PC-9 (cell line): ENCODE measurements at regions not wholly inside any gene's neighbourhood (a gene's known extent, or its start where the extent isn't known, plus 50 kb on each side); places are given as distances from the start of the nearest gene placed in this dataset.

Experiments used
- BruUV-seq: library from RNA; stranded (reverse); fragments of 400-500 nt; replicated peaks from 2 replicates; lab custom pipeline; 2021; lab: Mats Ljungman, UMichigan
- CTCF ChIA-PET: fragments of 300-600 bp; sonication (Branson Sonifier 250); formaldehyde crosslinking; loops from one replicate; lab custom pipeline; 2022; ENCODE audit warnings: antibody characterized with exemption; lab: Charles Lee
- POLR2A ChIA-PET: fragments of 300-600 bp; sonication (Branson Sonifier 250); formaldehyde crosslinking; loops from one replicate; lab custom pipeline; 2022; ENCODE audit warnings: antibody characterized with exemption; ENCODE audit not compliant: unreplicated experiment; lab: Charles Lee
- DNase-seq, 2 experiments: peaks; one replicate each; pipeline versions ENCODE4 v3.0.0 to v3.0.0-alpha.2; 2015 to 2022; ENCODE audit warnings: mixed read lengths in 1 of 2
- H2AFZ ChIP-seq: fragments of 200-600 bp; sonication (generic); 2 replicates; pipeline ENCODE4 v1.8.1; 2017; ENCODE audit warnings: antibody characterized with exemption
- H3F3A ChIP-seq: fragments of 200-600 bp; sonication (generic); 2 replicates; pipeline ENCODE4 v1.8.1; 2017; ENCODE audit warnings: antibody characterized with exemption, mild to moderate bottlenecking, low read depth; ENCODE audit not compliant: insufficient read depth
- H3K27ac ChIP-seq: fragments of 200-600 bp; sonication (generic); 2 replicates; pipeline ENCODE4 v1.6.1; 2016; ENCODE audit warnings: mixed run types
- H3K27me3 ChIP-seq: fragments of 200-600 bp; sonication (generic); 2 replicates; pipeline ENCODE4 v1.6.1; 2016; ENCODE audit warnings: low read depth, mixed run types; ENCODE audit not compliant: insufficient read depth
- H3K36me3 ChIP-seq: fragments of 200-600 bp; sonication (generic); 2 replicates; pipeline ENCODE4 v1.6.1; 2016; ENCODE audit warnings: low read depth, mixed run types
- H3K4me1 ChIP-seq: fragments of 200-600 bp; sonication (generic); replicated peaks from 2 replicates; pipeline ENCODE4 v1.6.1; 2016; ENCODE audit warnings: mixed run types; ENCODE audit not compliant: insufficient read depth
- H3K4me2 ChIP-seq: fragments of 200-600 bp; sonication (generic); 2 replicates; pipeline ENCODE4 v1.6.1; 2017; ENCODE audit warnings: mixed run types
- H3K4me3 ChIP-seq: fragments of 200-600 bp; sonication (generic); 2 replicates; pipeline ENCODE4 v1.6.1; 2016; ENCODE audit warnings: mixed run types
- H3K79me2 ChIP-seq: fragments of 200-600 bp; sonication (generic); 2 replicates; pipeline ENCODE4 v1.6.1; 2017; ENCODE audit warnings: low read depth, mixed run types
- H3K9me2 ChIP-seq: fragments of 200-600 bp; sonication (generic); 2 replicates; pipeline ENCODE4 v1.8.1; 2017; ENCODE audit warnings: mild to moderate bottlenecking; ENCODE audit not compliant: insufficient read depth
- H3K9me3 ChIP-seq: fragments of 200-600 bp; sonication (generic); 2 replicates; pipeline ENCODE4 v1.8.1; 2016; ENCODE audit warnings: low read depth; ENCODE audit not compliant: insufficient read depth
- H4K20me1 ChIP-seq: fragments of 200-600 bp; sonication (generic); 2 replicates; pipeline ENCODE4 v1.8.1; 2017; ENCODE audit not compliant: insufficient read depth
- EZH2 ChIP-seq: fragments of 200-600 bp; sonication (generic); IDR thresholded peaks from 2 replicates; pipeline ENCODE4 v1.8.0; 2017; ENCODE audit warnings: antibody characterized with exemption, low read depth
- intact Hi-C: fragments of 100-400 bp; cut with micrococcal nuclease; formaldehyde crosslinking; loops from one replicate; pipeline ENCODE4 v1.10.0; 2022; ENCODE audit not compliant: unreplicated experiment
- TF ChIP-seq, protein P1 (sequence below): fragments of 200-600 bp; sonication (generic); conservative IDR thresholded peaks from 2 replicates; pipeline ENCODE4 v1.6.1; 2017; ENCODE audit warnings: mixed run types, antibody characterized with exemption, mild to moderate bottlenecking, moderate library complexity

DNA sequence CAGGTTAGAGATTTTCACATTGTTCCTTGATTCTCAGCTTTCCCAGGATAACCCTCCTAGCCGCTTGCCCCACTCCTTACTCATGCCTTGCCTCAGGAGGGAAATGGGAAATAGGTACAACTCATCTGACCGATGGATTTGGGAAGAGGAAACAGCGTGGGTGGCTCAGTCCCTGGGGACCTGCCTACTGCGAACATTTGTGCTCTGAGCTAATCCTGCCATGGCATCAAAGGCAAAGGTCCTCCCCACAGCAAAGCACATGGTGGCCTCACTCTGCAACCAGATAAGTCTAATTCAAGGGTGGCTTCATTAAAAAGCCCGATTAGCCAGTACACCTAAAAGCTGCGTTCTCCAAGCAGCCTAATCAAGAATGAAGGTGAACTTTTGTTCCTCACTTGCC, 82.4 kb upstream of the ADRA1B start:
- no peaks in the 10 kb centered on the region for H4K20me1 ChIP-seq
- no peaks in the 10 kb centered on the region for H3K9me2 ChIP-seq
- intact Hi-C loops, result no loop called here
- H3F3A ChIP-seq, result 0 out of 2 replicates have a peak, but pooled peaks cover 5% of the 10 kb centered on the region
- no peak for DNase-seq
- TF ChIP-seq, protein P1, sequence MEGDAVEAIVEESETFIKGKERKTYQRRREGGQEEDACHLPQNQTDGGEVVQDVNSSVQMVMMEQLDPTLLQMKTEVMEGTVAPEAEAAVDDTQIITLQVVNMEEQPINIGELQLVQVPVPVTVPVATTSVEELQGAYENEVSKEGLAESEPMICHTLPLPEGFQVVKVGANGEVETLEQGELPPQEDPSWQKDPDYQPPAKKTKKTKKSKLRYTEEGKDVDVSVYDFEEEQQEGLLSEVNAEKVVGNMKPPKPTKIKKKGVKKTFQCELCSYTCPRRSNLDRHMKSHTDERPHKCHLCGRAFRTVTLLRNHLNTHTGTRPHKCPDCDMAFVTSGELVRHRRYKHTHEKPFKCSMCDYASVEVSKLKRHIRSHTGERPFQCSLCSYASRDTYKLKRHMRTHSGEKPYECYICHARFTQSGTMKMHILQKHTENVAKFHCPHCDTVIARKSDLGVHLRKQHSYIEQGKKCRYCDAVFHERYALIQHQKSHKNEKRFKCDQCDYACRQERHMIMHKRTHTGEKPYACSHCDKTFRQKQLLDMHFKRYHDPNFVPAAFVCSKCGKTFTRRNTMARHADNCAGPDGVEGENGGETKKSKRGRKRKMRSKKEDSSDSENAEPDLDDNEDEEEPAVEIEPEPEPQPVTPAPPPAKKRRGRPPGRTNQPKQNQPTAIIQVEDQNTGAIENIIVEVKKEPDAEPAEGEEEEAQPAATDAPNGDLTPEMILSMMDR, result no peak
- TF ChIP-seq EZH2, result no peak
- H3K4me1 ChIP-seq, result 0 out of 2 replicates have a peak, but pooled peaks cover 2% of the 10 kb centered on the region
- no peaks in the 10 kb centered on the region for H3K27me3 ChIP-seq
- no peaks in the 10 kb centered on the region for H3K36me3 ChIP-seq
- no peak overlapping the region for H3K27ac ChIP-seq
- H3K4me3 ChIP-seq, result no peak overlapping the region
- no peaks in the 10 kb centered on the region for H3K79me2 ChIP-seq
- no TSS peak for BruUV-seq
- ChIA-PET POLR2A (interaction anchor here (0.6 kb wide), 1 partner anchor 359 kb away, joined by 21 read pairs; no protein-coding TSS in a partner anchor), CTCF (interaction anchor here (0.7 kb wide), 1 partner anchor 207 kb away, joined by 7 read pairs; no protein-coding TSS in a partner anchor)
- H3K4me2 ChIP-seq, result no peak overlapping the region
- no peak overlapping the region for H2AFZ ChIP-seq
- H3K9me3 ChIP-seq, result no peaks in the 10 kb centered on the region

DNA sequence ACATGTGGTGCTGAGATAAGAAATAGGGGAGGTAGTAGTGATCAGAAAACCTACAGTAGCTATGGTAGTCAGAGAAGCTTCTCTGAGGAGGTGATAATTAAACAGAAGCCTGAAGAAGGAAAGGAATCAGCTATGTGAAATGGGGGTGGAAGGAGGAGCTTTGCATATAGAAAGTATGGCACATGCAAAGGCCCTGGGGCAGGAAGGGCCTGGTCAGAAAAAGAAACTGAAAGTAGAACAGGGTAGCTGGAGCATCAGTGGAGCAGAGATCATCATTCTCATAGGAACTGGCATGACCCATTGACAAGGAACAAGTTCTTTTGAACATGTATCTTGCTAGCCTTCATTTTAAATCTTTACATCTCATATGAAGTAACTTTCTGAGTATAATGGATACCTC, 80.7 kb upstream of the ADRA1B start:
- no peaks in the 10 kb centered on the region for H3K9me3 ChIP-seq
- no peak overlapping the region for H3K4me2 ChIP-seq
- H4K20me1 ChIP-seq, result no peaks in the 10 kb centered on the region
- DNase-seq, result no peak
- H3K4me3 ChIP-seq, result no peak overlapping the region
- intact Hi-C loops, result no loop called here
- no peak overlapping the region for H2AFZ ChIP-seq
- no peak for TF ChIP-seq EZH2
- TF ChIP-seq, protein P1, result no peak
- H3F3A ChIP-seq, result 0 out of 2 replicates have a peak, but pooled peaks cover 5% of the 10 kb centered on the region
- POLR2A ChIA-PET, result no interaction called here
- no peaks in the 10 kb centered on the region for H3K9me2 ChIP-seq
- H3K4me1 ChIP-seq, result 0 out of 2 replicates have a peak, but pooled peaks cover 6% of the 10 kb centered on the region
- H3K27ac ChIP-seq, result no peak overlapping the region
- no peaks in the 10 kb centered on the region for H3K27me3 ChIP-seq
- no TSS peak for BruUV-seq
- CTCF ChIA-PET, result no interaction called here
- H3K79me2 ChIP-seq, result no peaks in the 10 kb centered on the region
- no peaks in the 10 kb centered on the region for H3K36me3 ChIP-seq

DNA sequence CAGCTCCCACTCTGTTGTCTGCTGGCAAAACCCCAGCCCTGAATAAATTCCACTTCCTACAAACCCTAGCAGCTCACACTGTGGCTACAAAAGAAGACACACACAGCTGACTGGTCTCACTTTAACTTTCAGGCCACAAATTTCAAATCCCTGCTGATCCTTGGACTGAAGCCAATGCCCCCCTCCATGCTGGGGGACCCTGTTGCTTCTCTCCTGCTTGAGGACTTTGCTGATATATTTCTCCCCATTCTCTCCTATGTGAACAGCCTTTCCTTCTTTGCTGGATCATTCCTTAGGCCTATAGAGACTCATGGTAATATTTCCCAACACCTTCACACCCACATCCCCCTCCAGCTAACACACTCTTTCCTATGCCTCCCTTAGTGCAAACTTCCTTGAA, 79.6 kb upstream of the ADRA1B start:
- intact Hi-C loops, result no loop called here
- no peak for TF ChIP-seq EZH2
- TF ChIP-seq, protein P1, result no peak
- POLR2A ChIA-PET, result no interaction called here
- Histone ChIP-seq H3K36me3 (no peaks in the 10 kb centered on the region), H3K9me2 (no peaks in the 10 kb centered on the region), H3K27me3 (no peaks in the 10 kb centered on the region), H3K9me3 (no peaks in the 10 kb centered on the region), H3K4me2 (no peak overlapping the region), H3K27ac (no peak overlapping the region), H3K4me1 (0 out of 2 replicates have a peak, but pooled peaks cover 6% of the 10 kb centered on the region), H3F3A (0 out of 2 replicates have a peak, but pooled peaks cover 5% of the 10 kb centered on the region), H4K20me1 (no peaks in the 10 kb centered on the region), H3K79me2 (no peaks in the 10 kb centered on the region), H3K4me3 (no peak overlapping the region), H2AFZ (no peak overlapping the region)
- CTCF ChIA-PET, result no interaction called here
- BruUV-seq, result no TSS peak
- DNase-seq, result no peak
